ENCODE measurements at regions not wholly inside any gene's neighbourhood (a gene's known extent, or its start where the extent isn't known, plus 50 kb on each side); places are given as distances from the start of the nearest gene placed in this dataset.

DNA sequence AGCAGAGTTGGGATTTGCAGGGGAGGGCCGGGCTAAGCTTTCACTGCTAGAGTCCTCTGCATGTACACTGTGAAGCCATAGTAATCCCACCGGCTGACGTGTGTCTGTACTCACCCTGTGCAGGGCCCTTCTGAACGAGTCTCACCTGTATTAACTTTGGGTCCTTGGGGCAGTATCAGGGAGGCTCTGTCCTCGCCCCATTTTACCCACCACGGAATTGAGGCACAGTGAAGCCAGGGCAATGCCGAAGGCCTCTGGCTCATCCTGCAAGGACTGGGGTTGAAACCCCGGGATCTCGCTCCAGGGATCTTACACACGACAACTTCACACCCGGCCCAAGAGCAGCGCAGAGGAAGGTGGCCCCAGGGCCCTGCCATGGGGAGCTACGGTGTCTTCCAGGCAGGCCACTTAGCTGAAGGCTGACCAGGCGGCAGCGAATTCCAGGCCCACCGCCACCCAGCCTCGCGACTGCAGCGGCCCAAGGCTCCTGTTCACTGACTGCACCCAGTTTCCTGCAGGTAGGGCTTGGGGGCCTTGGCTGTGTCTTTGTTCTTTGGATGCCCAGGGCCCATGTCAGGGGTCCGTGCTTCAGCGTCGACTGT is 75.5 kb upstream of the ADRA2C start:
- Histone ChIP-seq H3K9ac (ENCODE audit: low read length) (no peak overlapping the region), H3K4me3 (ENCODE audit: low read depth, low read length) (no peak overlapping the region), H3K27ac (ENCODE audit: low read depth, low read length) (no peak overlapping the region), H3K27me3 (ENCODE audit: control insufficient read depth, insufficient read depth, low read length) (no peaks in the 10 kb centered on the region), H3K36me3 (ENCODE audit: control insufficient read depth, insufficient read depth, low read length) (no peaks in the 10 kb centered on the region), H3K9me3 (ENCODE audit: control insufficient read depth, insufficient read depth, low read depth, low read length) (peaks cover 3% of the 10 kb centered on the region; the same call in 1 of the 2 replicates), H3K4me1 (ENCODE audit: control insufficient read depth, insufficient read depth, low read length) (no peaks in the 10 kb centered on the region)

- Histone ChIP-seq H3K9ac (ENCODE audit: low read length) (no peak overlapping the region), H3K27ac (ENCODE audit: low read depth, low read length) (no peak overlapping the region), H3K4me3 (ENCODE audit: low read depth, low read length) (no peak overlapping the region), H3K27me3 (ENCODE audit: control insufficient read depth, insufficient read depth, low read length) (no peaks in the 10 kb centered on the region), H3K9me3 (ENCODE audit: control insufficient read depth, insufficient read depth, low read depth, low read length) (peaks cover 3% of the 10 kb centered on the region; the same call in 1 of the 2 replicates), H3K4me1 (ENCODE audit: control insufficient read depth, insufficient read depth, low read length) (no peaks in the 10 kb centered on the region), H3K36me3 (ENCODE audit: control insufficient read depth, insufficient read depth, low read length) (no peaks in the 10 kb centered on the region)
These were observed 76.3 kb upstream of the ADRA2C start for GRCh38 chr4:3689576-3690550.

- Histone ChIP-seq H3K27me3 (ENCODE audit: control insufficient read depth, insufficient read depth, low read length) (no peaks in the 10 kb centered on the region), H3K36me3 (ENCODE audit: control insufficient read depth, insufficient read depth, low read length) (no peaks in the 10 kb centered on the region)
These were observed 77.2 kb upstream of the ADRA2C start for GRCh38 chr4:3689006-3689405.

GRCh38 chr4:3688018-3688998 is 77.9 kb upstream of the ADRA2C start:
- Histone ChIP-seq H3K36me3 (ENCODE audit: control insufficient read depth, insufficient read depth, low read length) (no peaks in the 10 kb centered on the region), H3K4me3 (ENCODE audit: low read depth, low read length) (no peak overlapping the region), H3K9me3 (ENCODE audit: control insufficient read depth, insufficient read depth, low read depth, low read length) (peaks cover 3% of the 10 kb centered on the region; the same call in 1 of the 2 replicates), H3K9ac (ENCODE audit: low read length) (no peak overlapping the region), H3K27ac (ENCODE audit: low read depth, low read length) (no peak overlapping the region), H3K27me3 (ENCODE audit: control insufficient read depth, insufficient read depth, low read length) (no peaks in the 10 kb centered on the region), H3K4me1 (ENCODE audit: control insufficient read depth, insufficient read depth, low read length) (no peaks in the 10 kb centered on the region)

More at GRCh38 chr4:3689006-3689405, 77.2 kb upstream of the ADRA2C start:
- Histone ChIP-seq H3K4me1 (ENCODE audit: control insufficient read depth, insufficient read depth, low read length) (no peaks in the 10 kb centered on the region), H3K9me3 (ENCODE audit: control insufficient read depth, insufficient read depth, low read depth, low read length) (peaks cover 3% of the 10 kb centered on the region; the same call in 1 of the 2 replicates), H3K4me3 (ENCODE audit: low read depth, low read length) (no peak overlapping the region), H3K9ac (ENCODE audit: low read length) (no peak overlapping the region), H3K27ac (ENCODE audit: low read depth, low read length) (no peak overlapping the region)

DNA sequence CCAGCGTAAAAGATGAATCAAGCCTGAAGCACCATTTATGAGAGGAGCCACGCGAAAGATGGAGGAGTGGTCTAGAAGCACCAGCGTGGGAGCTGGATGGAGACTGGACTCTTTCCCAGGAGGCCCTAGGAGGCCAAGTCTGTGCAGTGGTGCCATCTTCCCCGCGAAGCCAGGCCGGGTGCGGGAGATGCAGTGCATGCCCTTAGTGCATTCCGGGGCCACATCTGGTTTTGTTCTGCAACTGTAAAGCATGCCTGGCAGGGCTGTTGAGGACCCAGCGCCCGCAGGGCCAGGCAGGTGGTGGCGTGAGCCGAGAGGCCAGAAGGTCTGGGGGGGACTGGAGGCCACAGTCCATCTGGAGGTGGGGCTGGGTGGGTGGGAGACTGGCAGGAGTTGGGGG is 78.6 kb upstream of the ADRA2C start:
- Histone ChIP-seq H3K4me3 (ENCODE audit: low read depth, low read length) (no peak overlapping the region), H3K9ac (ENCODE audit: low read length) (no peak overlapping the region), H3K36me3 (ENCODE audit: control insufficient read depth, insufficient read depth, low read length) (no peaks in the 10 kb centered on the region), H3K27ac (ENCODE audit: low read depth, low read length) (no peak overlapping the region), H3K4me1 (ENCODE audit: control insufficient read depth, insufficient read depth, low read length) (no peaks in the 10 kb centered on the region), H3K9me3 (ENCODE audit: control insufficient read depth, insufficient read depth, low read depth, low read length) (peaks cover 3% of the 10 kb centered on the region; the same call in 1 of the 2 replicates), H3K27me3 (ENCODE audit: control insufficient read depth, insufficient read depth, low read length) (no peaks in the 10 kb centered on the region)

DNA sequence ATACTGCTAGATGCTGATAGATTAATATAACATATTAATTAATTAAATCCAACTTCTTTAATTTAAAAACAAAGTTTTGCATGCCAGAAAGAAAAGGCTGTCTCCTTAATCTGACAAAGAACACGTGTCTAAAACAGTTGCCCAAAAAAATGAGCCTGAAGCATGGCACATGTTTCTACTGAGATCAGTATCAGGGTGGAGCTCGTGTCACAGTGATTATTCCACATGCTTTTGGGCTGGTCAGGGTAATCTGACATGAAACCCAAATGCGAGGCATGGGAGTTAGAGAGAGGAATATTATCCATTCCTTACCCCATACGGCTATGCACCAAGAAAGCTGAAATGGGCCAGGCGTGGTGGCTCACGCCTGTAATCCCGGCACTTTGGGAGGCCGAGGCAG is 79.4 kb upstream of the ADRA2C start:
- Histone ChIP-seq H3K4me3 (ENCODE audit: low read depth, low read length) (no peak overlapping the region), H3K27me3 (ENCODE audit: control insufficient read depth, insufficient read depth, low read length) (no peaks in the 10 kb centered on the region), H3K4me1 (ENCODE audit: control insufficient read depth, insufficient read depth, low read length) (no peaks in the 10 kb centered on the region), H3K9me3 (ENCODE audit: control insufficient read depth, insufficient read depth, low read depth, low read length) (peaks cover 2% of the 10 kb centered on the region; the same call in 1 of the 2 replicates), H3K36me3 (ENCODE audit: control insufficient read depth, insufficient read depth, low read length) (no peaks in the 10 kb centered on the region), H3K27ac (ENCODE audit: low read depth, low read length) (no peak overlapping the region), H3K9ac (ENCODE audit: low read length) (no peak overlapping the region)

GRCh38 chr4:3685081-3685645 is 81.0 kb upstream of the ADRA2C start:
- Histone ChIP-seq H3K27ac (ENCODE audit: low read depth, low read length) (no peak overlapping the region), H3K9me3 (ENCODE audit: control insufficient read depth, insufficient read depth, low read depth, low read length) (no peaks in the 10 kb centered on the region), H3K27me3 (ENCODE audit: control insufficient read depth, insufficient read depth, low read length) (no peaks in the 10 kb centered on the region), H3K4me1 (ENCODE audit: control insufficient read depth, insufficient read depth, low read length) (no peaks in the 10 kb centered on the region), H3K9ac (ENCODE audit: low read length) (no peak overlapping the region), H3K36me3 (ENCODE audit: control insufficient read depth, insufficient read depth, low read length) (no peaks in the 10 kb centered on the region), H3K4me3 (ENCODE audit: low read depth, low read length) (no peak overlapping the region)

DNA sequence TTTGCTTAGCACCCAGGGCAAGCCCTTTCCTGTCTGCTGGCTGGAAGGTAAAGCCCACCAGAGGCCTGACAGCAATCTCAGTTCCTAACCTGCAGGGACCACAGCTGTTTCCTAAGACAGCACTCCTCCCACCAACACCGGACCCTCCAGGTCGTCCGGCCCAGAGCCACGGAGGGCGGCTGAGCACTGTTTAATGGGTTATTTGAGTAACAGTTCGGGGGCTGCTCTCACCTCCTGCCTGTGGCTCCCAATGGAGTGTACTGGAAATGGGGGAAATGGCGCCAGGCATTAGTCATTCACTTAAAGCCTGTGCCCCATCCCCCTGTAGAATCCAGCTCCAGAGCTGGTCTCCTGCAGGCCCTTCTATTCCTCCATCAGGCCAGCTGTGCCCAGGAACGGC is 81.6 kb upstream of the ADRA2C start:
- no peaks in the 10 kb centered on the region for H3K36me3 ChIP-seq (ENCODE audit: control insufficient read depth, insufficient read depth, low read length)
- H3K9me3 ChIP-seq (ENCODE audit: control insufficient read depth, insufficient read depth, low read depth, low read length): no peaks in the 10 kb centered on the region
- no peak overlapping the region for H3K27ac ChIP-seq (ENCODE audit: low read depth, low read length)
- no peaks in the 10 kb centered on the region for H3K4me1 ChIP-seq (ENCODE audit: control insufficient read depth, insufficient read depth, low read length)
- H3K9ac ChIP-seq (ENCODE audit: low read length): no peak overlapping the region
- H3K4me3 ChIP-seq (ENCODE audit: low read depth, low read length): no peak overlapping the region
- no peaks in the 10 kb centered on the region for H3K27me3 ChIP-seq (ENCODE audit: control insufficient read depth, insufficient read depth, low read length)

GRCh38 chr4:3683744-3684421 is 82.3 kb upstream of the ADRA2C start:
- Histone ChIP-seq H3K4me3 (ENCODE audit: low read depth, low read length) (no peak overlapping the region), H3K9me3 (ENCODE audit: control insufficient read depth, insufficient read depth, low read depth, low read length) (no peaks in the 10 kb centered on the region), H3K4me1 (ENCODE audit: control insufficient read depth, insufficient read depth, low read length) (no peaks in the 10 kb centered on the region), H3K9ac (ENCODE audit: low read length) (no peak overlapping the region), H3K36me3 (ENCODE audit: control insufficient read depth, insufficient read depth, low read length) (no peaks in the 10 kb centered on the region), H3K27ac (ENCODE audit: low read depth, low read length) (no peak overlapping the region), H3K27me3 (ENCODE audit: control insufficient read depth, insufficient read depth, low read length) (no peaks in the 10 kb centered on the region)

Measured in HUES6 (cell line).